Osteoblast (primary cell): ENCODE measurements at regions not wholly inside any gene's neighbourhood (a gene's known extent, or its start where the extent isn't known, plus 50 kb on each side); places are given as distances from the start of the nearest gene placed in this dataset.

Source experiments
- DNase-seq: peaks from one replicate; pipeline ENCODE4 v3.0.0; 2011; ENCODE audit warnings: low spot score, mixed read lengths; ENCODE audit not compliant: insufficient read length; ENCODE audit errors: missing footprints
- H2AFZ ChIP-seq: 2 replicates; pipeline ENCODE4 v1.6.0; 2011; ENCODE audit warnings: mild to moderate bottlenecking, low read length
- H3K27ac ChIP-seq: 2 replicates; pipeline ENCODE4 v1.5.1; 2011; ENCODE audit warnings: mild to moderate bottlenecking, low read depth, low read length, moderate library complexity
- H3K27me3 ChIP-seq: 2 replicates; pipeline ENCODE4 v1.6.0; 2012; ENCODE audit warnings: mild to moderate bottlenecking, control low read depth, inconsistent platforms, low read length, moderate library complexity; ENCODE audit not compliant: insufficient read depth
- H3K36me3 ChIP-seq: 2 replicates; pipeline ENCODE4 v1.5.1; 2011; ENCODE audit warnings: mild to moderate bottlenecking, low read length, control low read depth, moderate library complexity; ENCODE audit not compliant: insufficient read depth
- H3K4me1 ChIP-seq: 2 replicates; pipeline ENCODE4 v1.5.1; 2011; ENCODE audit warnings: mild to moderate bottlenecking, low read length, control low read depth, moderate library complexity; ENCODE audit not compliant: insufficient read depth
- H3K4me2 ChIP-seq: 2 replicates; pipeline ENCODE4 v1.6.0; 2011; ENCODE audit warnings: mild to moderate bottlenecking, low read length; ENCODE audit not compliant: insufficient read depth
- H3K4me3 ChIP-seq: fragments of 200-600 bp; sonication (generic); 3 replicates; pipeline ENCODE4 v1.5.1; 2012; ENCODE audit warnings: mild to moderate bottlenecking, low read length, inconsistent platforms; ENCODE audit not compliant: insufficient read depth
- H3K79me2 ChIP-seq: 2 replicates; pipeline ENCODE4 v1.6.0; 2012; ENCODE audit warnings: mild to moderate bottlenecking, low read length, control low read depth, inconsistent platforms; ENCODE audit not compliant: insufficient read depth
- H3K9me3 ChIP-seq: 2 replicates; pipeline ENCODE4 v1.5.1; 2011; ENCODE audit warnings: low read depth, low read length, control low read depth
- H4K20me1 ChIP-seq: 2 replicates; pipeline ENCODE4 v1.6.0; 2012; ENCODE audit warnings: mild to moderate bottlenecking, low read length, control low read depth; ENCODE audit not compliant: insufficient read depth
- TF ChIP-seq, protein P1 (sequence below): IDR thresholded peaks from 2 replicates; pipeline ENCODE4 v1.5.1; 2011; ENCODE audit warnings: mild to moderate bottlenecking, low read depth, low read length, moderate library complexity; ENCODE audit errors: extremely low read depth

- H3K36me3 ChIP-seq: no peaks in the 10 kb centered on the region
- H3K4me2 ChIP-seq: no peak overlapping the region
- no peaks in the 10 kb centered on the region for H3K9me3 ChIP-seq
- no peak for DNase-seq
- H3K27ac ChIP-seq: no peak overlapping the region
- H3K4me3 ChIP-seq: no peak overlapping the region
- H4K20me1 ChIP-seq: no peaks in the 10 kb centered on the region
- TF ChIP-seq, protein P1, sequence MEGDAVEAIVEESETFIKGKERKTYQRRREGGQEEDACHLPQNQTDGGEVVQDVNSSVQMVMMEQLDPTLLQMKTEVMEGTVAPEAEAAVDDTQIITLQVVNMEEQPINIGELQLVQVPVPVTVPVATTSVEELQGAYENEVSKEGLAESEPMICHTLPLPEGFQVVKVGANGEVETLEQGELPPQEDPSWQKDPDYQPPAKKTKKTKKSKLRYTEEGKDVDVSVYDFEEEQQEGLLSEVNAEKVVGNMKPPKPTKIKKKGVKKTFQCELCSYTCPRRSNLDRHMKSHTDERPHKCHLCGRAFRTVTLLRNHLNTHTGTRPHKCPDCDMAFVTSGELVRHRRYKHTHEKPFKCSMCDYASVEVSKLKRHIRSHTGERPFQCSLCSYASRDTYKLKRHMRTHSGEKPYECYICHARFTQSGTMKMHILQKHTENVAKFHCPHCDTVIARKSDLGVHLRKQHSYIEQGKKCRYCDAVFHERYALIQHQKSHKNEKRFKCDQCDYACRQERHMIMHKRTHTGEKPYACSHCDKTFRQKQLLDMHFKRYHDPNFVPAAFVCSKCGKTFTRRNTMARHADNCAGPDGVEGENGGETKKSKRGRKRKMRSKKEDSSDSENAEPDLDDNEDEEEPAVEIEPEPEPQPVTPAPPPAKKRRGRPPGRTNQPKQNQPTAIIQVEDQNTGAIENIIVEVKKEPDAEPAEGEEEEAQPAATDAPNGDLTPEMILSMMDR: no peak
- no peaks in the 10 kb centered on the region for H3K4me1 ChIP-seq
- H2AFZ ChIP-seq: no peak overlapping the region
- no peaks in the 10 kb centered on the region for H3K79me2 ChIP-seq
- no peaks in the 10 kb centered on the region for H3K27me3 ChIP-seq
Measured at GRCh38 chr14:41154143-41154807, 452.4 kb upstream of the LRFN5 start.

DNA sequence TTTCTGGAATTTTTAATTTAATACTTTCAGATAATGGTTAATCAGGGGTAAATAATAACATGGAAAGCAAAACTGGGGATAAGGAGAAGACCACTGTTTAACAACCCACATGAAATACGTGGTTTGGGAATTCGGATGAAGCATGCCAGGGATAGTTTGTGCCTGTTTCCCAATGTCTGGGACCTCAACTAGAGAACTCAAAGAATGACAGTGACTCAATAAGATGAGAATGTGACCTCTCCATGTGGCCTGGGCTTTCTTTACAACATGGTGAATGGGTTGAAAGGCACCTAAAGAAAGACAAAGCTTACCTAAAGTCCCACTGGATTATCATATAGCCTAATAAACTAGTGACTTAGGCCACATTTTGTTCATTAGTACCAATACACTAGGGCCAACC lies 460.3 kb upstream of the LRFN5 start:
- H4K20me1 ChIP-seq: no peaks in the 10 kb centered on the region
- TF ChIP-seq, protein P1: no peak
- no peak overlapping the region for H2AFZ ChIP-seq
- no peaks in the 10 kb centered on the region for H3K36me3 ChIP-seq
- H3K4me2 ChIP-seq: no peak overlapping the region
- no peaks in the 10 kb centered on the region for H3K27me3 ChIP-seq
- no peak for DNase-seq
- H3K4me3 ChIP-seq: no peak overlapping the region
- H3K27ac ChIP-seq: no peak overlapping the region
- H3K4me1 ChIP-seq: no peaks in the 10 kb centered on the region
- H3K79me2 ChIP-seq: no peaks in the 10 kb centered on the region
- H3K9me3 ChIP-seq: no peaks in the 10 kb centered on the region

- Histone ChIP-seq H3K36me3 (no peaks in the 10 kb centered on the region), H3K4me2 (no peak overlapping the region), H3K27me3 (no peaks in the 10 kb centered on the region), H3K4me1 (no peaks in the 10 kb centered on the region), H3K4me3 (no peak overlapping the region), H2AFZ (no peak overlapping the region), H3K79me2 (no peaks in the 10 kb centered on the region), H3K9me3 (no peaks in the 10 kb centered on the region), H4K20me1 (no peaks in the 10 kb centered on the region), H3K27ac (no peak overlapping the region)
- TF ChIP-seq, protein P1: no peak
- no peak for DNase-seq
Measured at GRCh38 chr14:41144370-41144769, 462.3 kb upstream of the LRFN5 start.

DNA sequence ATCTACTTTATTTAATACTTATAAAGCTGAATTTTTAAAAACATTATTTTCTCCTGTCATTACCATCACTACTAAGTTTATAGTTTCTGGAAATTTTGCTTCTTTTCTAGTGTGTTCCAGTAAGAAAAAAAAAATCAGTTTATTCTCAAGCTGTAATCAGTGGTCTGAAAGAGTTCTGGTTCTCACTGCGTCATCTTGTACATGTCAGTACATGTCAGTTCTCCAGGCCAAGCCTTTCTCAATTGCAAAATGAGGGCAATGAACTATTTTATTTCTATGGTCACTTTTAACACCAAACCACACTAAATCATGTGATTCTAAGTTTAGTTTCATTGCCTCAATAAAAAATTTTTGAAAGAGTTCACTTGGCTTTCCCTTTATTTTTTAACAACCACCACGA lies 468.9 kb upstream of the LRFN5 start:
- Histone ChIP-seq H3K27ac (no peak overlapping the region), H3K27me3 (no peaks in the 10 kb centered on the region), H3K4me1 (no peaks in the 10 kb centered on the region), H2AFZ (no peak overlapping the region), H3K79me2 (no peaks in the 10 kb centered on the region), H3K9me3 (no peaks in the 10 kb centered on the region), H3K4me2 (no peak overlapping the region), H3K36me3 (no peaks in the 10 kb centered on the region), H3K4me3 (no peak overlapping the region), H4K20me1 (no peaks in the 10 kb centered on the region)
- TF ChIP-seq, protein P1: no peak
- no peak for DNase-seq
